Activated CD4-positive, alpha-beta T cell treated with anti-CD3 and anti-CD28 coated beads, Interleukin-2, amount 10 ng/mL, durations not matched to agents 24 days and 14 days (primary cell): ENCODE measurements at regions not wholly inside any gene's neighbourhood (a gene's known extent, or its start where the extent isn't known, plus 50 kb on each side); places are given as distances from the start of the nearest gene placed in this dataset.
A peak's percentile ranks its signal among the peaks of the same experiment; 100 is the strongest.
"Not testable (repeated sequence)": the region's sequence is repeated elsewhere in the genome, so short reads cannot be mapped to it uniquely, and the experiment has no call there.

ENCODE experiments used
- DNase-seq: peaks from one replicate; pipeline ENCODE4 v3.0.0; 2022
- H3K27ac Mint-ChIP-seq: one replicate; pipeline ENCODE4 v1.8.0; 2022; ENCODE audit warnings: mild to moderate bottlenecking, mixed read lengths
- H3K27me3 Mint-ChIP-seq: one replicate; pipeline ENCODE4 v1.8.0; 2022; ENCODE audit warnings: mixed read lengths
- H3K36me3 Mint-ChIP-seq: one replicate; pipeline ENCODE4 v1.8.0; 2022; ENCODE audit warnings: low read depth, mild to moderate bottlenecking, mixed read lengths
- H3K4me1 Mint-ChIP-seq: one replicate; pipeline ENCODE4 v1.8.0; 2021; ENCODE audit warnings: mixed read lengths
- H3K4me3 Mint-ChIP-seq: one replicate; pipeline ENCODE4 v1.8.0; 2022; ENCODE audit warnings: mild to moderate bottlenecking, moderate library complexity, mixed read lengths
- H3K9me3 Mint-ChIP-seq: one replicate; pipeline ENCODE4 v1.8.0; 2021; ENCODE audit warnings: mixed read lengths
- intact Hi-C: fragments of 100-400 bp; cut with micrococcal nuclease; formaldehyde crosslinking; loops from one replicate; pipeline ENCODE4 v1.15.1; 2023

GRCh38 chr13:32828711-32829110 is 187.5 kb upstream of the KL start:
- H3K27ac Mint-ChIP-seq, result no peak overlapping the region
- no peak for DNase-seq
- H3K27me3 Mint-ChIP-seq, result no peaks in the 10 kb centered on the region
- intact Hi-C loops, result no loop called here
- no peaks in the 10 kb centered on the region for H3K9me3 Mint-ChIP-seq
- H3K4me3 Mint-ChIP-seq, result no peak overlapping the region
- H3K4me1 Mint-ChIP-seq, result peaks cover 6% of the 10 kb centered on the region
- H3K36me3 Mint-ChIP-seq, result no peaks in the 10 kb centered on the region

- Mint-ChIP-seq H3K4me1 (peaks cover 6% of the 10 kb centered on the region), H3K36me3 (no peaks in the 10 kb centered on the region), H3K27ac (no peak overlapping the region), H3K9me3 (no peaks in the 10 kb centered on the region), H3K27me3 (no peaks in the 10 kb centered on the region), H3K4me3 (no peak overlapping the region)
- no peak for DNase-seq
- intact Hi-C loops, result no loop called here
These were observed 187.0 kb upstream of the KL start for GRCh38 chr13:32829269-32829668.

- Mint-ChIP-seq H3K4me3 (no peak overlapping the region), H3K9me3 (no peaks in the 10 kb centered on the region), H3K27ac (no peak overlapping the region), H3K4me1 (peaks cover 6% of the 10 kb centered on the region), H3K36me3 (no peaks in the 10 kb centered on the region), H3K27me3 (no peaks in the 10 kb centered on the region)
- intact Hi-C loops, result no loop called here
- DNase-seq, result no peak
These were observed 186.4 kb upstream of the KL start for GRCh38 chr13:32829676-32830335.

GRCh38 chr13:32830336-32831031 is 185.7 kb upstream of the KL start:
- no peak for DNase-seq
- Mint-ChIP-seq H3K36me3 (no peaks in the 10 kb centered on the region), H3K27me3 (no peaks in the 10 kb centered on the region), H3K4me3 (no peak overlapping the region), H3K9me3 (no peaks in the 10 kb centered on the region), H3K4me1 (peaks cover 6% of the 10 kb centered on the region), H3K27ac (no peak overlapping the region)
- intact Hi-C loops, result no loop called here

GRCh38 chr13:32837307-32837972 is 178.8 kb upstream of the KL start:
- H3K36me3 Mint-ChIP-seq, result peaks cover 7% of the 10 kb centered on the region
- no peak overlapping the region for H3K4me3 Mint-ChIP-seq
- H3K9me3 Mint-ChIP-seq, result peaks cover 9% of the 10 kb centered on the region
- H3K27ac Mint-ChIP-seq, result no peak overlapping the region
- DNase-seq, result no peak
- peaks cover 24% of the 10 kb centered on the region for H3K4me1 Mint-ChIP-seq
- intact Hi-C loops, result no loop called here
- no peaks in the 10 kb centered on the region for H3K27me3 Mint-ChIP-seq

- peaks cover 24% of the 10 kb centered on the region for H3K4me1 Mint-ChIP-seq
- peaks cover 9% of the 10 kb centered on the region for H3K9me3 Mint-ChIP-seq
- H3K27me3 Mint-ChIP-seq, result no peaks in the 10 kb centered on the region
- H3K27ac Mint-ChIP-seq, result peak overlapping the region; percentile 71
- no peak for DNase-seq
- peaks cover 7% of the 10 kb centered on the region for H3K36me3 Mint-ChIP-seq
- intact Hi-C loops, result no loop called here
- peak overlapping the region; percentile 13 for H3K4me3 Mint-ChIP-seq
These were observed 178.0 kb upstream of the KL start for GRCh38 chr13:32837973-32838927.

GRCh38 chr13:32838945-32839344 is 177.3 kb upstream of the KL start:
- Mint-ChIP-seq H3K9me3 (peaks cover 9% of the 10 kb centered on the region), H3K27me3 (no peaks in the 10 kb centered on the region), H3K4me1 (peaks cover 24% of the 10 kb centered on the region), H3K4me3 (peak overlapping the region; percentile 13), H3K27ac (peak overlapping the region; percentile 71), H3K36me3 (peaks cover 7% of the 10 kb centered on the region)
- intact Hi-C loops, result no loop called here
- DNase-seq, result peak; percentile 80

GRCh38 chr13:32840113-32840512 is 176.1 kb upstream of the KL start:
- Mint-ChIP-seq H3K4me1 (peaks cover 24% of the 10 kb centered on the region), H3K27me3 (no peaks in the 10 kb centered on the region), H3K9me3 (peaks cover 16% of the 10 kb centered on the region), H3K4me3 (no peak overlapping the region), H3K27ac (no peak overlapping the region), H3K36me3 (peaks cover 9% of the 10 kb centered on the region)
- DNase-seq, result no peak
- intact Hi-C loops, result loop anchor here (2.0 kb wide), 1 partner anchor 65 kb away; no protein-coding TSS in a partner anchor

- H3K27ac Mint-ChIP-seq, result no peak overlapping the region
- intact Hi-C loops, result loop anchor here (2.0 kb wide), 1 partner anchor 64 kb away; no protein-coding TSS in a partner anchor
- H3K27me3 Mint-ChIP-seq, result no peaks in the 10 kb centered on the region
- DNase-seq, result no peak
- H3K36me3 Mint-ChIP-seq, result peaks cover 6% of the 10 kb centered on the region
- peaks cover 9% of the 10 kb centered on the region for H3K9me3 Mint-ChIP-seq
- no peak overlapping the region for H3K4me3 Mint-ChIP-seq
- peaks cover 24% of the 10 kb centered on the region for H3K4me1 Mint-ChIP-seq
These were observed 175.1 kb upstream of the KL start for GRCh38 chr13:32840989-32841713.

- intact Hi-C loops, result loop anchor here (5.0 kb wide), 1 partner anchor 54 kb away; no protein-coding TSS in a partner anchor
- H3K27me3 Mint-ChIP-seq, result peaks cover 2% of the 10 kb centered on the region
These were observed 170.0 kb upstream of the KL start for GRCh38 chr13:32845952-32846950.

GRCh38 chr13:32847976-32848375 is 168.2 kb upstream of the KL start:
- not testable (repeated sequence) for H3K9me3 Mint-ChIP-seq, DNase-seq, H3K27ac Mint-ChIP-seq, H3K4me3 Mint-ChIP-seq, H3K27me3 Mint-ChIP-seq, H3K36me3 Mint-ChIP-seq, H3K4me1 Mint-ChIP-seq
- intact Hi-C loops, result loop anchor here (5.0 kb wide), 1 partner anchor 56 kb away; no protein-coding TSS in a partner anchor

More at GRCh38 chr13:32845952-32846950, 170.0 kb upstream of the KL start:
- no peak overlapping the region for H3K4me3 Mint-ChIP-seq
- peaks cover 2% of the 10 kb centered on the region for H3K36me3 Mint-ChIP-seq
- peaks cover 6% of the 10 kb centered on the region for H3K9me3 Mint-ChIP-seq
- DNase-seq, result no peak
- H3K4me1 Mint-ChIP-seq, result peaks cover 6% of the 10 kb centered on the region
- peak overlapping the region; percentile 14 for H3K27ac Mint-ChIP-seq

- no peak overlapping the region for H3K4me3 Mint-ChIP-seq
- peaks cover 3% of the 10 kb centered on the region for H3K9me3 Mint-ChIP-seq
- no peak overlapping the region for H3K27ac Mint-ChIP-seq
- peaks cover 9% of the 10 kb centered on the region for H3K27me3 Mint-ChIP-seq
- no peak for DNase-seq
- peaks cover 6% of the 10 kb centered on the region for H3K4me1 Mint-ChIP-seq
- intact Hi-C loops, result loop anchor here (5.0 kb wide), 1 partner anchor 57 kb away; no protein-coding TSS in a partner anchor
- H3K36me3 Mint-ChIP-seq, result peaks cover 2% of the 10 kb centered on the region
These were observed 166.9 kb upstream of the KL start for GRCh38 chr13:32849369-32849768.
